HG03095 (cell line): ENCODE measurements at regions not wholly inside any gene's neighbourhood (a gene's known extent, or its start where the extent isn't known, plus 50 kb on each side); places are given as distances from the start of the nearest gene placed in this dataset.
"Not testable (repeated sequence)": the region's sequence is repeated elsewhere in the genome, so short reads cannot be mapped to it uniquely, and the experiment has no call there.

Source experiments
- ATAC-seq: cut with Tn5 transposase; IDR thresholded peaks from one replicate; pipeline ENCODE4 v1.9.1; 2021; ENCODE audit warnings: moderate library complexity; ENCODE audit not compliant: unreplicated experiment

DNA sequence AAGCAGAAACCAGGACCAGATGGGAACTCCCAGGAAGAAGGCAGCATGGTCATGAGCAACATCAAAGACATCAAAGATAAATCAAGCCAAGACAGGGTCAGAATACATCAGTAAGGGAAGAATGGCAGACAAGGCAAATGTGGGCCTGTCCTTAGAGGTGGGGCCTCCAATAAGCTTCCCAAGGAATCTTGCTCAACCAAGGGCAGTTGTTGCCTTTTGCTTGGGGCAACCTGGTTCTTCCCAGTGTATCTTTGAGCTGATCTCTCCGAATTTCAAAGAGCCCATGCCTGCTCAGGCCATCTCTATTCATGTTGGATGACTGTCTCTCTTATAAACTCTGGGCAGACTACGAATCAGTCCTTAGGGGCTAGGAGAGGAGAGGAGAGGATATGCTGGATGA is 68.4 kb upstream of the HABP2 start:
- no peak for ATAC-seq

DNA sequence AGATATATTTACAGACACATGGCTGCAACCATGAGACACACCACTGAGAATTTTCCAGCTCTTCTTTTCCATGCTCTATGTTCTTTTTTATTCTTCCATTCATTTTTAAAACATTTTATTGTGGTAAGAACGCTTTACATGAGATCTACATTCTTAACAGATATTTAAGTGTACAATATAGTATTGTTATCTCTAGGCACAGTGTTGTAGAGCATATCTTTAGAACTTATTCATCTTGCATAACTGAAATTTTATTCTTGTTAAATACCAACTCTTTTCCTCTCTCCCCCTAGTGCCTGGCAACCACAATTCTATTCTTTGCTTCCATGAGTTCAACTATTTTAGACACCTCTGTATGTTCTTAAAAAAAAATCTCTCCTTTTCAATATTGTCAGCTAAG is 67.1 kb upstream of the HABP2 start:
- ATAC-seq: no peak

DNA sequence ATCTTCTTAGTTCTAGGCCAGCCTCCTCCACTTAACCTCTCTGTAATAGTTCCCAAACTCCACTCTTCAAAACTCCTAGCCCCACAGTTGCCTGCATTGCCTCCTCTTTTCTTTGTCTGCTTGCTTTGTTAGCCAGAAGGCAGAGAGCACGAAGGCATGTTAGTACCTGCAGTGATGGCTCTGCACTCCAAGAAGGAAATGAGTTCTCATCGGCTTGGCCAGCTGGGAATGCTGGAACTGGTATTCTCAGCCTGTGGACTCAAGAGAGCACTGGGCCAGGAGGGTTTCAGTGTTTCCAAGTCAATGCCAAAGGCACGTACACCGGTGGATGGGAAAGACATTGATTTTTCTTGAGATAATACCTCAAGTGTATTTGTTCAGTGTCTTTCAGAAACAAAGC is 66.3 kb upstream of the HABP2 start:
- no peak for ATAC-seq

DNA sequence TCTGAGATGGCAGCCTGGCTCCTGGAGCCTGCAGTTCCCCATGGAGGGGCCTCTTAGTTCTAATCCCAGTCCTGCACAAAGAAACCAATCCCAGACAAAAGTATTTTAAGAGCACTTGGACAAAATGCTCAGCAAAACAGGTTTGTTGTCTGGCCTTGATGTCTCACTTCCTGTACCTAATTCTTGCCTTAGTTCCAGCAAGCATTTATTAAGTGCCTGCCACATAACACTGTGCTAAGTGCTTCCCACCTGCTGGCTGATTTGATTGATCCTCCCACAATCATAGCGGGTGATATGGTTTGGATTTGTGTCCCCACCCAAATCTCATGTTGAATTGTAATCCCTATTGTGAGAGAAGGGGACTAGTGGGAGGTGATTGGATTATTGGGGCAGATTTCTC is 65.7 kb upstream of the HABP2 start:
- ATAC-seq: no peak

DNA sequence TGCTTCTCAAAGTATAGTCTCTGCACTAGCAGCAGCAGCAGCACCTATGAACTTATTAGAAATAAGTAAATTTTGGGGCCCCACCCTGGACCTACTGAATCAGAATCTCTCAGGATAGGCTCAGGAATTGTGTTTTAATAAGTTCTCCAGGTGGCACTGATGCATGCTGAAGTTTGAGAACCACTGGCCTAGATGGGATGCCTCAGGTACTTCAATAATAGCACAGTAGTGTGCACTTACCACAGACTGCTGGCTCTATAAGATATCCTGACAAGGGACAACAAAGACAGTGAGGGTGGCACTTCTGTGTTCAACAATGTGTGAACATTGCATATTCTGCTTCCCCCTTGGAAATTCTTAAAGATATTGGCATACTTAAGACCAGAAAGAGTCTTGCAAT is 64.7 kb upstream of the HABP2 start:
- ATAC-seq: no peak

DNA sequence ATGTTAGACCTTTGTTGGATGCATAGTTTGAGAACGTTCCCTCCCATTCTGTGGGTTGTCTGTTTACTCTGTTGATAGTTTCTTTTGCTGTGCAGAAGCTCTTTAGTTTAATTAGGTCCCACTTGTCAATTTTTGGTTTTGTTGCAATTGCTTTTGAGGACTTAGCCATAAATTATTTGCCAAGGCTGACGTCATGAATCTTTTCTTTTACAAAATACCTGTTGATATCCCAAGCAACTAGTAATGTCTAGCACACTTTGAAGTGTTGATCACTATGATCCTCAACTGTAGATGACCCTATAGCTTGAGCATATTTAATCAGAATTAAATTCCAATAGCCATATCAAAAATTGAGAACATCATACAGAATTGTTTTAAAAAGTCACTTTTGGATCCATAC is 63.3 kb upstream of the HABP2 start:
- ATAC-seq: not testable (repeated sequence)

DNA sequence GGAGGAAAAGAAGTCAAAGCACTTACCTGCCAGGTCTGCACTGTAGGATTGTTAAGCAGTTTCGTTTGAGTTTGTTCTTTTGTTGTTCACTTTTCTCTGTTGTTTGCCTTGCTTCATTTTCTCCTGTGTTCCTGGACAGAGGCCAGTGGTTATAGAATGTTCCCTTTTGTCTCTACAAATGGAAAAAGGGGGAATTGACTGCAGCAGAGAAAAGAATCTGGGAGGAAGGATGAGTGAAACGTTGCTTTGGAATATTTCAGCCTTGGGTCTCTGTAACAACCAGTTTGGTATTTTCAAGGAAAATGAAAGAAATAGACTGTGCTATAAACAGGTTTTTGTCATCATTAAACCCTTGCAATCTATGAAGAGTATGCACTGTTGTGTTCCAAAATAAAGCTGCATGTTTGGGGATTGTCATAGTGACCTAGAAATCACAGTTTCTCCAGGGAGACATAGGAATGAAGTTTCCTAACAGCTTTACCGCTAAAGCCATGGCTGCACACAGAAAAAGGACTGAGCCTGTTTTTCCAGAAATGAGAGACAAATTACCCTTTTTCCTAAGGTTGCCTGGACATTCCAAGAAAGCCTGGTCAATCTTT is 60.8 kb upstream of the HABP2 start:
- ATAC-seq: no peak

DNA sequence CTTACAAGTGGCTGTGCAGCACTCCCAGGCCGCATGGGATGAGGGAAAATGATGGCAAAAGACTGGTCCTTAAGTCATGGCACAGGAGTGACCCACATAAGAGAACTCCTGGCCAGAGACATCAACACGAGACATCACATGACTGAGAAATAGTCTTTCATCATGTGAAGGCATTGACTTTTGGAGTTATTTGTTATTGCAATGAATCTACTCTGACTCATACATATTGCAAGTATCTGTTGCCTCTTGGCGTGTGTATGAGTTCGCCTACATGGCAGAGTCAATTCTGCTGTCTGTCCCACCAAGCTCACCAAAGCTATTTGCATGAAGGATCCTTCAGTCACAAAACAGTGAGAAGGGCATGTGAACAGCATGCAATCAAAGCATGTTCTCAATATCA is 59.7 kb upstream of the HABP2 start:
- ATAC-seq: no peak

DNA sequence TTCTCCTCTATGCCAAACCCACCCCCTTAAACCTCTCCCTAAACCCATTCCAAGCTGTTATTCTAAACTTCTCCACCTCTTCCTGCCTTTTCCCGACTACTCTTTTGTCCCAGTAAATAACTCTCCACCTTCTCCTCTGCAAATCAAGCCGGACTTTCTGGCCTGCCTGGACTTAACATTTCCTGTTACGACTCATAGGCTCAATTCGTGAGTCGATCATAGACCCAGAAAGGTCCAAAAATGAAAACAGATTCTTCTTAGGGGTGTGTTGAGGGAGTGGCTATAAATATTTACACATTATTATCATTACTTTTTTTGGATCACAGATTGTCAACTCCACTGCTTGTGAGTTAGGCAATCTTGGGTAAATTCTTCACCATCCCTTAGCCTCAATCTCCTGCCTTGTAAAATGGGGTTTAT is 59.0 kb upstream of the HABP2 start:
- no peak for ATAC-seq

DNA sequence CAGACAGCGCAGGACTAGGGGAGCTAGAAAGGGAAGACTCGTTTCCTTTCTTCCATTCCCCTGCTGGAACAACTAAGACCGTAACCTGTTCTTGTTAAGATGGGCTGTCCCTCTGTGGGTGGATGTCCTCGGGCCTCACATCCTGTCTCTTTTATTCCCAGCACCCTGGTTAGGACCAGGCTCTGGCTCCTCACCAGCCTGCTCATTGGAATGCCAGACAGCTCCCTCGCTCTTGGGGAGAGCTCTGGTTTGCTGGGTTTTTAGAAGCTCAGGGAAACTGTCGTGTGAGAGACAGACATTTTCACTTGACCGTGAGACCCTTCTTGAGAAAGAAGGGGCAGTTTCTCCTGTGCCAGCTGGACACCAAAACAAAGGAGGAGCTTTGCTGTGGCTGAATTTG is 58.1 kb upstream of the HABP2 start:
- ATAC-seq: no peak

DNA sequence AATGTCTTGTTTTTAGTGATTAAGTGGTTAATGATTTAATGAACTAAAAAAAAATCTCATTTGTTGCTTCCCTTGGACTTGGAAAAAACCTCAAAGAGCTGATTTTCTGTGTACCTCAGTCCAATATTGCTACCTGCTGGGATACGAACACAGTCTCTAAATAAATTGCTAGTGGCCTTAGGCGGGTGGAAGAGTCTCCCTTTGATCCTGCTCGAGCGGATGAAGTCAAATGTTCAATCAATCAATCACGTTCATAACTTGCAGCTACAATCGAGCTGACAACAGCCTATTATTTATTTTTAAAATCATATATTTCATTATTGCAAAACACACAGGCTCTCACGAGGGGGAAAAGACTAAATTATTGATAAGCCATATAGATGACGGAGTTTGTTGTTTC is 57.3 kb upstream of the HABP2 start:
- ATAC-seq: no peak

DNA sequence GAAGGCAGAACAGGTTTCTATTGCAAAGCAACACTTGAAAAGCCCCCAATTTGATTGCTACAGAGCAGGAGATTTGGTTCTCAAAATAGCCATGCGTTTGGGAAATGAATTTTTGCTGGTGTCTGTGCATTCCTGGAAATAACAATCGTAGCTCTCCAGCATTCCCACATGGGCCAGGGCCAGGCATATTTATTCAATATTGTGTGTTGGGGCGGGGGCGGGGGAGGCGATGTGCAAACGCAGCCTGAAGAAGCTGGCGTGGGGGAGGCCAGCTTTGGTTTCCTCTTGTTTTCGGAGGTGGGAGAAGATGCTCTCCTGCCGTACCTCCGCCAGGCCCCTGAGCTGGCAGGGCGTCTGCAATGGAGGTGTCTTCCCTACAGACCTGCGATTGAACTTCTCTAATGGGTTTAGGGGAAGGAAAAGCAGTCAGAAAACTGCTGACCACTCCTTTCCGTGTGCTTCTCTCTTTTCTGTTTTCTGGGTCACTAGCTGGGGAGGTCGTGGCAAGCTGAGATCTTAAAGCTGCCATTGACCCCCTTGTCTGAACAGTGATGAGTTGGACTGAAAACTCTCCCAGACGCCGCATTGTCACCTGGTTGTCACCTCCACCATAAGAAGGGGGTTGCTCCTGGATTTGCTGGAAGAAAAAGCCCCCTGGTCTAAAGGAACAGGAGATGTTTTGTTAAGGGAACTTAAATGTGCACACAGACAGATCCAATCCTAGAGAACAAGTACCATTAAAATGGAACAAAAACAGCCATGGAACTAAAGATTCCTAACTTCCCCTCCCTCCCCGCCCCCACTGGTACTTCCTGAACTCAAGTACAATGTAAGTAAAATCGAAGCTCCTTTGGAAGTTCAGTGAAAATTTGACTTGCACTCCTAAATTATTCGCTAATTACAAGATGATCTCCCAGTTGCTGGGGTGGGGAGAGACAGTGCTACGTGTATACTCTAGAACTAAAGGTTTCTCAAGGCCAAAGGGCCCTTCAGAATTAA is 56.4 kb upstream of the HABP2 start:
- no peak for ATAC-seq

DNA sequence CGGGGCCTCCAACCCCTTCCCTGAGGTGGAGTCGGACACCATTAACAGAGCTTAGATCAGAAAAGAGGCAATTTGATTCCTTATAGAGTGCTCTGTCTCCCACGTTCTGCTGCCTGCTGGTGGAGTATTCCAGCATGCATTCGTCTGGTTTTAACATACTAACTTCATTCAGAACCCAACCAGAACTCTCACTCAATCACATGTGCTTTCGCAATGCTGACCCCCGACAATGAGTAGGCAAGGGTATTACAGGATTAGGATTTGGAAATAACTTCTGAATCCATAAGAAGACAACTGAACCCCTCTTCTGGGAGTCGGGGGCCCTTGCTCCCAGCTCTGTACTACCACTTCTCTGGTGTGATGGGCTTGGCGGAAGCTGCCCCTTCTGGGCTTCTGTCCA is 55.7 kb upstream of the HABP2 start:
- no peak for ATAC-seq

DNA sequence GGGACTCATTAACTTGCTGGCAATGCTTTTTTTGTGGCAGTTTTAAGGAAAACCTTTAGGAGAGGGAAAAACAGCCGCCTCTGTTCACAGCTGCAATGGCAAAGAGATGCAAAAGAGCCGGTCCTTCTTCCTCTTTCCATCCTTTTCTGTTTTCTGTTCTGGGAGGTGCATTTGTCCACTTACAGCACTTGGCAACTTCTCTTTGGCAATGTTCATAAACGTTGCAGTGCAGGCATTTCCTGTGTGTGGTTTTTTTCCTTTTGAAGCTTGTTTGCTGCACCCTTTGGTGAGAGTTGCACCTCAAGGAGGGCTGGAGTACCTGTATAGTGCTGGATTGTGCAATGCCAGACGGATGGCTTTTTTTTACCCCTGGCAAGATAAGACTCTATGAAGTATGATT is 53.9 kb upstream of the HABP2 start:
- ATAC-seq: no peak

DNA sequence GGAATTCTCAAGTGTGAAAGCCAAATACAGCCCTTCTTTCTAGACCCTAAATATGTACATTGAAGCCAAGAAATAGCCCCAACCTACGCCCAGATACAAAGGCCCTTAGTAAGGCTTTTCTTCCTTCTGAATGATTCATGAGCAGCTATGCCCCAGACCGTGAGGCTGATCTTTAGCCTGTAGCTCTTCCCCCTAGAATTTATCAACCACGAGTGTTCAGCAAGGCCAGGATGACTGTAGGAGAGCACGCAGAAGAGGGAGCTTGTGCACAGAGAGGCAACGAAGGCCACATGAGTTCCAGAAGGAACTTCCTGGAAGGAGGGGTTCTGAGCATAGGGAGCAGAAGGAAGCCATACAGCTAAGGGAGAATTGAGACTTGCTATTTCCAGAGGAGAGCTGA is 53.0 kb upstream of the HABP2 start:
- no peak for ATAC-seq

DNA sequence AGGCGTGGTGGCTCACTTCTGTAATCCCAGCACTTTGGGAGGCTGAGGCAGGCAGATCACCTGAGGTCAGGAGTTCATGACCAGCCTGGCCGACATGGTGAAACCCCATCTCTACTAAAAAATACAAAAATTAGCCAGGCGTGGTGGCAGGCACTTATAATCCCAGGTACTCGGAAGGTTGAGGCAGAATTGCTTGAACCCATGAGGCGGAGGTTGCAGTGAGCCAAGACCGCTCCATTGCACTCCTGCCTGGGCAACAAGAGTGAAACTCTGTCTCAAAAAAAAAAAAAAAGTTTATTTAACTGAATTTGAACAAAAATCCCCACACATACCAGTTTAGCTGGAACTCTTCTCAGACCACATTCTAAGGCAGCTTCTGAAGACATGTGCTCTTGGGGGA is 51.8 kb upstream of the HABP2 start:
- ATAC-seq: not testable (repeated sequence)
